ENCODE measurements at regions not wholly inside any gene's neighbourhood (a gene's known extent, or its start where the extent isn't known, plus 50 kb on each side); places are given as distances from the start of the nearest gene placed in this dataset.
"Not testable (repeated sequence)": the region's sequence is repeated elsewhere in the genome, so short reads cannot be mapped to it uniquely, and the experiment has no call there.

DNA sequence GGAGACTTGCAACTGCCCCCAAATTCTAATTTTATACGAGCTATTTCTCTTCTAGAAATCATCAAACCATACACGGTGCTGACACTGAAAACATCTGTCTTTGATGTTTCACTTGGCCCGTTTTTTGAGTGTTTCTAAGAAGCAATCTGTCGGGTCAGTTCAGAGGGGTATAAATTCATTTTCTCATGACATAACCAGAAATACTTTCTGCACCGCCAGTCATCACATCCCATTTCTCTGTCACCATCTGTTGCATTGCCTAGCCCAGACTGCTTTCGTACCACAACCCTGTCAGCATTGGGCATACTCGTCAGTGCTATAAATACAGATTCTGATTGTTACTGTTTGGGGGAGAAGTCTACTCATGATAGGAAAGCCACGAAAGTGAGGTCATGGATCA, 63.1 kb upstream of the CCDC90B start:
- no peak for DNase-seq (ENCODE audit: low spot score)
- no peak overlapping the region for H3K27ac ChIP-seq
- TF ChIP-seq, protein P1, sequence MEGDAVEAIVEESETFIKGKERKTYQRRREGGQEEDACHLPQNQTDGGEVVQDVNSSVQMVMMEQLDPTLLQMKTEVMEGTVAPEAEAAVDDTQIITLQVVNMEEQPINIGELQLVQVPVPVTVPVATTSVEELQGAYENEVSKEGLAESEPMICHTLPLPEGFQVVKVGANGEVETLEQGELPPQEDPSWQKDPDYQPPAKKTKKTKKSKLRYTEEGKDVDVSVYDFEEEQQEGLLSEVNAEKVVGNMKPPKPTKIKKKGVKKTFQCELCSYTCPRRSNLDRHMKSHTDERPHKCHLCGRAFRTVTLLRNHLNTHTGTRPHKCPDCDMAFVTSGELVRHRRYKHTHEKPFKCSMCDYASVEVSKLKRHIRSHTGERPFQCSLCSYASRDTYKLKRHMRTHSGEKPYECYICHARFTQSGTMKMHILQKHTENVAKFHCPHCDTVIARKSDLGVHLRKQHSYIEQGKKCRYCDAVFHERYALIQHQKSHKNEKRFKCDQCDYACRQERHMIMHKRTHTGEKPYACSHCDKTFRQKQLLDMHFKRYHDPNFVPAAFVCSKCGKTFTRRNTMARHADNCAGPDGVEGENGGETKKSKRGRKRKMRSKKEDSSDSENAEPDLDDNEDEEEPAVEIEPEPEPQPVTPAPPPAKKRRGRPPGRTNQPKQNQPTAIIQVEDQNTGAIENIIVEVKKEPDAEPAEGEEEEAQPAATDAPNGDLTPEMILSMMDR (conservative IDR thresholded peaks at IDR 0.05; ENCODE audit: low read depth) = no peak
- ChIA-PET CTCF (no interaction called here), POLR2A (ENCODE audit: low non-redundant PET) (no interaction called here)

DNA sequence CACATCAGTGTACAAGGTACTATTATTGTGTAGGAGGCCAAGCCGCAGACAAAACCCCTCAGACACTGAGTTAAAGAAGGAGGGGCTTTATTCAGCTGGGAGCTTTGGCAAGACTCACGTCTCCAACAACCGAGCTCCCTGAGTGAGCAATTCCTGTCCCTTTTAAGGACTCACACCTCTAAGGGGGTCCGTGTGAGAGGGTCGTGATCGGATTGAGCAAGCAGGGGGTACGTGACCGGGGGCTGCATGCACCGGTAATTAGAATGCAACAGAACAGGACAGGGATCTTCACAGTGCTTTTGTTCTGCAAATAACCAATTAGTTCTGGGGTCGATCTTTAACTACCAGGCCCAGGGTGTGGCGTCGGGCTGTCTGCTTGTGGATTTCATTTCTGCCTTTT, 60.5 kb upstream of the CCDC90B start:
- H3K27ac ChIP-seq; CTCF ChIA-PET; DNase-seq (ENCODE audit: low spot score); POLR2A ChIA-PET (ENCODE audit: low non-redundant PET): not testable (repeated sequence)

DNA sequence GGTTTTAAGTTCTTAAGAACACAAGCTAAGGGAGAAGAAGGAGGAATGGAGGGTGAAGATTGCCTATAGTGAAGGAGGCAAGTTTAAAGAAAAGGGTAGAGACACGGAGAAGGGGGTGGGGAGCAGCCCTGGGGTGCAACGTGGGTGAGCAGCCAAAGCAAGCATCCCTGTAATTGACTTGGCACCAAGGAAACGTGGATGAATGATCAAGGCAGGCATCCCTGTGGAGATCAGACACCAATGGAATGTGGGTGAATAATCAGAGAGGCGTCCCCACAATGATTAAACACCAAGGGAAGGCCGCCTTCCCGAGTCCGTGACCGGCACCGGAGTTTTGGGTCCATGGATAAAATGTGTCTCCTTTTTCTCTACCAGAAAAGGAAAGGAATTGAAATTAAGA, 58.4 kb upstream of the CCDC90B start:
- CTCF ChIA-PET; DNase-seq (ENCODE audit: low spot score); POLR2A ChIA-PET (ENCODE audit: low non-redundant PET); H3K27ac ChIP-seq: not testable (repeated sequence)

DNA sequence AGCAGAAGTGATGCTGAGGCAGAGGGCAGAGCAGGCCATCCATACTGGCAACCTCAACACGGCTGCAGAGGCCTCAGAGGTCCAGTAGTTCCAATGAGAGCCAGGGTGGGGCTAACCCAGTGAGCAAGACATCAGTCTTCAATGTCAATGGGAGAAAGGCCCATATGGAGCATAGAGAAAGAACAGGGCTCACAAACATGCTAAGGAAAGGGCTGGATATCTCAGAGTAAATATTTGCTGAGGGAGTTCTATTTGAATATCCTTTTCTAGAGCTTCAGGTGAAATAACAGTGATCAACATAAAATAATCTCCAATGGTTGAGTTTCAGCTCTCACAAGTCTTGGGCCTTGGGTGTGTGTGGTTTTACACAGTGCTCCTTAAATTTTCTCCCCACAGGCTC, 50.8 kb upstream of the CCDC90B start:
- TF ChIP-seq, protein P1 (conservative IDR thresholded peaks at IDR 0.05; ENCODE audit: low read depth) = no peak
- no peak overlapping the region for H3K27ac ChIP-seq
- POLR2A ChIA-PET (ENCODE audit: low non-redundant PET) = no interaction called here
- DNase-seq (ENCODE audit: low spot score) = no peak
- CTCF ChIA-PET = no interaction called here
